Common myeloid progenitor, CD34-positive (primary cell): ENCODE measurements at regions not wholly inside any gene's neighbourhood (a gene's known extent, or its start where the extent isn't known, plus 50 kb on each side); places are given as distances from the start of the nearest gene placed in this dataset.

Experiments used
- CTCF ChIA-PET: fragments of 350-600 bp; sonication (Branson Sonifier 250); formaldehyde crosslinking; loops from one replicate; lab custom pipeline; 2021; ENCODE audit warnings: antibody characterized with exemption; lab: Charles Lee
- POLR2A ChIA-PET: fragments of 350-600 bp; sonication (Branson Sonifier 250); formaldehyde crosslinking; loops from one replicate; lab custom pipeline; 2021; ENCODE audit warnings: antibody characterized with exemption; lab: Charles Lee
- DNase-seq, 3 donors: peaks; one replicate each; pipeline versions ENCODE4 v3.0.0 to v3.0.0-alpha.2; 2013
- H3K27ac ChIP-seq, 2 experiments: 1 replicate in 1 of 2; 2 replicates in 1 of 2; pipeline ENCODE4 v1.7.0; 2013; ENCODE audit warnings: inconsistent platforms in 2 of 2, low read length in 2 of 2, mild to moderate bottlenecking in 2 of 2, low read depth in 1 of 2, moderate library complexity in 1 of 2; ENCODE audit not compliant: severe bottlenecking in 2 of 2, insufficient read depth in 1 of 2, poor library complexity in 1 of 2
- H3K27me3 ChIP-seq, 5 experiments: replicated peaks in 2 of 5; 1 replicate in 3 of 5; 2 replicates in 2 of 5; pipeline versions ENCODE4 v1.6.1 to v1.7.0; 2013; ENCODE audit warnings: low read length in 4 of 5, mild to moderate bottlenecking in 2 of 5, moderate library complexity in 2 of 5, inconsistent platforms in 1 of 5; ENCODE audit not compliant: insufficient read depth in 5 of 5, control insufficient read depth in 4 of 5
- H3K36me3 ChIP-seq, 4 experiments: 1 replicate in 2 of 4; 2 replicates in 2 of 4; pipeline versions ENCODE4 v1.6.1 to v1.7.0; 2013; ENCODE audit warnings: low read length in 3 of 4, control low read depth in 1 of 4, mild to moderate bottlenecking in 1 of 4; ENCODE audit not compliant: control insufficient read depth in 4 of 4, insufficient read depth in 4 of 4
- H3K4me1 ChIP-seq, 4 experiments: 1 replicate in 3 of 4; 2 replicates in 1 of 4; pipeline versions ENCODE4 v1.6.1 to v1.7.1; 2013; ENCODE audit warnings: low read length in 3 of 4, mild to moderate bottlenecking in 3 of 4, control low read depth in 1 of 4, inconsistent platforms in 1 of 4, moderate library complexity in 1 of 4; ENCODE audit not compliant: control insufficient read depth in 4 of 4, insufficient read depth in 4 of 4; ENCODE audit errors: control extremely low read depth in 1 of 4
- H3K4me3 ChIP-seq, 7 experiments: 1 replicate in 4 of 7; 2 replicates in 3 of 7; pipeline versions ENCODE4 v1.5.1 to v1.7.0; 2013; ENCODE audit warnings: mild to moderate bottlenecking in 7 of 7, low read length in 6 of 7, moderate library complexity in 6 of 7, inconsistent platforms in 2 of 7, low read depth in 2 of 7, control low read depth in 1 of 7; ENCODE audit not compliant: insufficient read depth in 4 of 7, control insufficient read depth in 1 of 7; ENCODE audit errors: extremely low read depth in 1 of 7
- H3K9me3 ChIP-seq, 5 experiments: 1 replicate in 4 of 5; 2 replicates in 1 of 5; pipeline versions ENCODE4 v1.6.1 to v1.7.1; 2013; ENCODE audit warnings: low read length in 4 of 5, mild to moderate bottlenecking in 2 of 5, inconsistent platforms in 1 of 5, low read depth in 1 of 5, moderate library complexity in 1 of 5; ENCODE audit not compliant: control insufficient read depth in 4 of 5, insufficient read depth in 2 of 5; ENCODE audit errors: control extremely low read depth in 1 of 5
- WGBS: methylation state at CpG from one replicate; pipeline ENCODE4 v1.1.5; 2013; ENCODE audit not compliant: insufficient coverage; 5-methylcytosine and 5-hydroxymethylcytosine counted together

DNA sequence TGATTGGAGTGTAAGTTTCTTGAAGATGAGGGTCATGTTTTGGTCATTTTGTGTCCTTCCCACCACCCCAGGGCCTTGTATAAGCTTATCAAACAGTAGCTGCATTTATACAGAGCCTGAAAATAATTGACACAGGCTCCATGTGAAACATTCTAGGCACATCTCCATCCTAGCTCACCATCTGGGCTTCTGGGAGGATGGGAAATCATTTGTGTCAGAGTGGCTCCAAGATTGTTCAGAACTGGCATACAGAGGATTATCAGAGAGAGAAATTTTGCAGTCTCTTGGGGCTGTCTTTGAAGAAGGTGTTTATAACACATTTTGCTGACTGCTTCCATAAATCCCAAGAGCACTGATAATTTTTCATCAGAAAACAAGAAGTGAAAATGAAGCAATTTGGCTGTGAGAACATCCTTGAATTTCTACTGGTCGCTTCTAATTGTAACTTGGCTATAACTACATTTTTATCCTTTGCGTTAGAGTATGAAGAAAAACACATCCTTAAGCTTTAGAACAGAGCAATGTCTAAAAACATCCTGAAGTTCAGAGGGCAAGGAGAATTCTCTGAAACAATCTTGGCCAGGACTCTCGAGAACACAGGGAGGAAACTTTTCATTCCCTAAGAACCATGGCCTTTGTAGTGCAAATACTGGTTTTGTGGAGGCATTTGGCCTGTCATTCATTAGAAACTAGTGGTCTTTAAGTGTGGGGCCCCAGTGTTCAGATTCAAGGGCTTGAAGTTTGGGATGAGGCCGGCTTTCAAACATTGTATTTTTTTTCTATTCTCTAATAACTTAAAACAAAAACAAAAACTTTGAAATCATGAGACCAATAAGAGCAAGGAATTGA lies 151.1 kb downstream of the DACT1 start:
- 86% methylated on average over 3 of the region's 4 CpGs for WGBS
- Histone ChIP-seq H3K27ac (no peak overlapping the region), H3K9me3 (no peaks in the 10 kb centered on the region), H3K4me3 (no peak overlapping the region), H3K4me1 (no peaks in the 10 kb centered on the region), H3K27me3 (no peaks in the 10 kb centered on the region), H3K36me3 (no peaks in the 10 kb centered on the region)
- DNase-seq, result no peak
- ChIA-PET POLR2A (no interaction called here), CTCF (no interaction called here)

DNA sequence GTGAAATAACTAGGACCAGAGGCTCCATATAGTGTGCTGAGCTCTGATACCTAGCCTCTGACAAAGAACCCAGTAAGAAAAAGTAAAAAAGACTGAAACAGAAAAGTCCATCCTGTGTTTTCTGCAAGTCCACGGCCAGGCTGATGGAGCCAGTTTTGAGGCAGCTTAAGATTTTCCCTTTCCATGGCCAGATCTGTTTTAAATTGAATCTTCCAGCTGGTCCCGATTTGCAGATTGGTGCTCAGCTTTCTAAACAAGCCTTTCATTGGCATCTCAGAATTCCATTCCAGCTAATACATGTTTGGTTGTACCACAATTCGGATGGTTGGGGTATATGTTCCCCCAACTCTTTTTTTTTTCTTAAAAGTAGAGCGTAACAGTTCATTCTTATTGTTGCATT lies 152.0 kb downstream of the DACT1 start:
- WGBS, result 80% methylated on average over 2 of the region's 4 CpGs
- Histone ChIP-seq H3K4me3 (no peak overlapping the region), H3K27ac (no peak overlapping the region), H3K9me3 (no peaks in the 10 kb centered on the region), H3K27me3 (no peaks in the 10 kb centered on the region), H3K36me3 (no peaks in the 10 kb centered on the region), H3K4me1 (no peaks in the 10 kb centered on the region)
- ChIA-PET CTCF (no interaction called here), POLR2A (no interaction called here)
- no peak for DNase-seq

DNA sequence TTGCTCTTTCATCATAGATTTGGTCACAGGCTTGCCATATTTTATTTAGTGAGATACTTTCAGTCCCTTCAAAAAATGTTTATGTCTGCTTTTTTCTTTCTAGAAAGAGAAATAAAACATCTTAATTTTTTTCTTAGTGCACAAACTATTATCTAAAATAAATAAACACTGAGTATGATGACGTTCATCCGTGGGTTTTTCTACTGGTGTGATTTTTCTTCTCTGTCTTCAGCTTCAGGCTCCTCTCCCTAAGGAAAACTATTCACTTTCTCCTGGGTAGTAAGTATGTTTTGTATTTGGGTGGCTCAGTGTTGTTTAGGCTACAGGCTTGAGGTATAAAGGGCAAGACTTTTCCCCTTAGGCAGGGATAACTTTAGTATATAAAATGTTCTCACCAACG lies 154.7 kb downstream of the DACT1 start:
- ChIA-PET POLR2A (no interaction called here), CTCF (interaction anchor here (1.5 kb wide), 1 partner anchor 13 kb away, joined by 3 read pairs; no protein-coding TSS in a partner anchor)
- no CpG with 5 or more reads among the region's 3 CpGs for WGBS
- H3K36me3 ChIP-seq, result no peaks in the 10 kb centered on the region
- no peak overlapping the region for H3K27ac ChIP-seq
- H3K4me1 ChIP-seq, result no peaks in the 10 kb centered on the region
- no peaks in the 10 kb centered on the region for H3K9me3 ChIP-seq
- DNase-seq, result no peak
- H3K4me3 ChIP-seq, result no peak overlapping the region
- H3K27me3 ChIP-seq, result no peaks in the 10 kb centered on the region

GRCh38 chr14:58793131-58793740 lies 155.5 kb downstream of the DACT1 start:
- no peaks in the 10 kb centered on the region for H3K36me3 ChIP-seq
- DNase-seq, result no peak
- 88% methylated on average over 2 of the region's 4 CpGs for WGBS
- CTCF ChIA-PET, result interaction anchor here (1.5 kb wide), 1 partner anchor 12 kb away, joined by 3 read pairs; no protein-coding TSS in a partner anchor
- POLR2A ChIA-PET, result no interaction called here
- H3K9me3 ChIP-seq, result no peaks in the 10 kb centered on the region
- no peaks in the 10 kb centered on the region for H3K4me1 ChIP-seq
- H3K4me3 ChIP-seq, result no peak overlapping the region
- no peaks in the 10 kb centered on the region for H3K27me3 ChIP-seq
- H3K27ac ChIP-seq, result no peak overlapping the region

DNA sequence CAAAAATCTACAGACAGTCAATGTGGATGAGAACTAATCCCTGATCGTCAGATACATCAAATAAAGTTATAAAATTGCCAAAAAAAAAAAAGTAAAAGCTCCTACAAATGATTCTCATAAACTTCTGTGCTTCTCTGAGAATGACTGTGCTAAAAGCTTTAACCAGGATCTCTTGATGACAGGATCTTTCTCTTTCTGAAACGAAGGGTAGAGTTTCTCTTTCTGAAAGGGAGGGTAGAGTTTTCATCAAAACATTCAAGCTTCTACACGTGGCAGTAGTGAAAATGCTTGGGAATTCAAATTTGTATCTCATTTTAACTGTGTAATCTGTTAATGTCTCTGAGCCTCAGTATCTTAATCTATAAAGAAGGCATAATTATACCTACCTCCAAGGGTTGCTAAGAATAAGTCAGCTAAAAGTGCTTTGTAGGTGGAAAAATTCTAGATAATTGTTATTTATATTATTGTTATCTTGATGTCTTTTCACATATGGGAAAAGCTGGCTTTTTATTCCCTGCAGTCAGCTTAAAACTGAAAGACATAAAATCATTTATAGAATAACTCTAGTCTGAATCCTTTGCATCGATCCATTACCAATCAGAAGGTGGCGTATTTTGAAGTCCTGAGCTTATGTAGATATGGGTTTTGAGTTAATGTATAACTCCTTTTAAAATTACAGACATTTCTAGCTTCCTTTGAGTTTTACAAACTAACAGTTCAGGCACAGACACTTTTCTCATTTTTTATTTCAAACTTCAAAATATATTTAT lies 157.4 kb downstream of the DACT1 start:
- no peaks in the 10 kb centered on the region for H3K9me3 ChIP-seq
- CTCF ChIA-PET, result interaction anchor here (1.0 to 1.3 kb wide), 3 partner anchors 9 to 145 kb away, joined by 3 to 11 read pairs (median 4); no protein-coding TSS in a partner anchor
- H3K27me3 ChIP-seq, result no peaks in the 10 kb centered on the region
- no peaks in the 10 kb centered on the region for H3K36me3 ChIP-seq
- no peak overlapping the region for H3K27ac ChIP-seq
- POLR2A ChIA-PET, result interaction anchor here (0.6 kb wide), 1 partner anchor 43 kb away, joined by 10 read pairs; no protein-coding TSS in a partner anchor
- 100% methylated on average over 1 of the region's 5 CpGs for WGBS
- no peak overlapping the region for H3K4me3 ChIP-seq
- no peaks in the 10 kb centered on the region for H3K4me1 ChIP-seq
- DNase-seq, result no peak

DNA sequence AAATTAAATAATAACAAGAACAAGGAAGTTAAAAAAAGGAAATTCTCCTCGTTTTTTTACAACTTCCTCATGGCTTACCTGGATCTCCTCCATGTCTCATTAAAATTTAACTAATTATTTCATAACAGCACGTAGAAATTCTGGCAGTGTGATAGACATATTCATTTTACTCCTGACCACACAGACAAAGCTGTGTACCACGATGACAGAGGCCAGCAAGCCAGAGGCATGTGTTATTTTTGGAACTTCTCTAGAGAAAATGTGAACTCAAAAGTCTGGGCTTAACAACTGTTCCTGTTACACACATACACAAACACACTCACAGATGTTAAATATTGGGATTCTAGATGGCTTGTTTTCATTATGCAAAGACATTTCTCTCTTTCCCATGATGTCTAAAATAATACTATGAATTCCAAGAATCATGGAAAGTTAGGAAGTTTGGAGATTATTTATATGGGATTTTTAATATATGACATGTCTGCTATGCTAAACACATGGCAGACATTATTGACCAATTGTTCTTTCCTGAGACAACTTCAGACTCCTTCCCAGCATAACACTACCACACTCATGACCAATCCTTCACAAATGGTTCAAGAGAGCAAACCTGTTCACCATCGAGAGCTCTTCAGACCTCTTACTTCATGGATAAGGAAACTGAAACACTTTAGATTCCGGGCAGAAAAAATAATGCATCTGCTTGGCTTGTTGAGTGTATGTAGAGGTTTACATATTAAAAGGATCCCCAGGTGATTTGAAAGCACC lies 158.7 kb downstream of the DACT1 start:
- 100% methylated on average over 1 of the region's 5 CpGs for WGBS
- Histone ChIP-seq H3K27me3 (no peaks in the 10 kb centered on the region), H3K27ac (no peak overlapping the region), H3K9me3 (no peaks in the 10 kb centered on the region), H3K4me1 (no peaks in the 10 kb centered on the region), H3K36me3 (no peaks in the 10 kb centered on the region), H3K4me3 (no peak overlapping the region)
- ChIA-PET CTCF (no interaction called here), POLR2A (no interaction called here)
- DNase-seq, result no peak
